Ovary (tissue), 3 donors: ENCODE measurements at regions not wholly inside any gene's neighbourhood (a gene's known extent, or its start where the extent isn't known, plus 50 kb on each side); places are given as distances from the start of the nearest gene placed in this dataset.

Source experiments
- EP300 ChIP-seq: sonication (generic); formaldehyde crosslinking; IDR thresholded peaks from one replicate; pipeline ENCODE4 v1.6.1; 2017; ENCODE audit warnings: antibody characterized with exemption
- TF ChIP-seq, protein P1 (sequence below), 3 donors: fragments of 450-650 bp in 2 of 3; fragments of 200-600 bp in 1 of 3; IDR thresholded peaks; one replicate each; pipeline versions ENCODE4 v1.5.1 to v1.8.0; 2016 to 2022; ENCODE audit warnings: antibody characterized with exemption in 3 of 3, mild to moderate bottlenecking in 1 of 3
- donor health status: DM: no; HTN: no; CAD: no.

DNA sequence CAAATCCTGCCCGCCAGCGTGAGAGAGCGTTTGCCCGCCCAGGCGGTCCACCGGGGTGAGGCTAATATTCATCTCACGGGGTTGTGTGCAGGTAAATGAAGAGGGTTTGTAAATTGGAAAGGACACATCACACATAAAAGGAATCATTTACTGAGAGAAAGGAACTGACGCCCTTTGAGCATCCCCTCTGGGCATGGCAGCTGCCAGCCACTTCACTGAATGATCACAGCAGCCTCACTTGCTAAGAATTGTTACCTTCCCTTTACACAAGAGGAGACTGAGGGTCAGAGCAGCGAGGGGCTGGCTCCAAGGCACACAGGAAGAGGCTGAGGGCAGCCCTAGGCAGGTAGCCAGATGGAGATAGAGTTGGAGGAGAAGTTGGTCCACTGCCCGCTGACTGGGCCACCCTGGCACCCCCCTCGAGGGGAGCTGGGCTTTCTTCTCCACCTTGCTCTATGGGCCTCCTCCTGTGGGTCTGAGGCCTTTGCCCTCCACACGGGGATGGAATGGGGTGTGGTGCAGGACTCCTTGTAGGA lies 96.0 kb downstream of the FOXD2 start:
- TF ChIP-seq, protein P1, sequence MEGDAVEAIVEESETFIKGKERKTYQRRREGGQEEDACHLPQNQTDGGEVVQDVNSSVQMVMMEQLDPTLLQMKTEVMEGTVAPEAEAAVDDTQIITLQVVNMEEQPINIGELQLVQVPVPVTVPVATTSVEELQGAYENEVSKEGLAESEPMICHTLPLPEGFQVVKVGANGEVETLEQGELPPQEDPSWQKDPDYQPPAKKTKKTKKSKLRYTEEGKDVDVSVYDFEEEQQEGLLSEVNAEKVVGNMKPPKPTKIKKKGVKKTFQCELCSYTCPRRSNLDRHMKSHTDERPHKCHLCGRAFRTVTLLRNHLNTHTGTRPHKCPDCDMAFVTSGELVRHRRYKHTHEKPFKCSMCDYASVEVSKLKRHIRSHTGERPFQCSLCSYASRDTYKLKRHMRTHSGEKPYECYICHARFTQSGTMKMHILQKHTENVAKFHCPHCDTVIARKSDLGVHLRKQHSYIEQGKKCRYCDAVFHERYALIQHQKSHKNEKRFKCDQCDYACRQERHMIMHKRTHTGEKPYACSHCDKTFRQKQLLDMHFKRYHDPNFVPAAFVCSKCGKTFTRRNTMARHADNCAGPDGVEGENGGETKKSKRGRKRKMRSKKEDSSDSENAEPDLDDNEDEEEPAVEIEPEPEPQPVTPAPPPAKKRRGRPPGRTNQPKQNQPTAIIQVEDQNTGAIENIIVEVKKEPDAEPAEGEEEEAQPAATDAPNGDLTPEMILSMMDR (IDR thresholded peaks at IDR 0.05), result no peak
- TF ChIP-seq EP300, result no peak
